PC-9 (cell line): ENCODE measurements at regions not wholly inside any gene's neighbourhood (a gene's known extent, or its start where the extent isn't known, plus 50 kb on each side); places are given as distances from the start of the nearest gene placed in this dataset.

Experiments
- BruUV-seq: library from RNA; stranded (reverse); fragments of 400-500 nt; replicated peaks from 2 replicates; lab custom pipeline; 2021; lab: Mats Ljungman, UMichigan
- CTCF ChIA-PET: fragments of 300-600 bp; sonication (Branson Sonifier 250); formaldehyde crosslinking; loops from one replicate; lab custom pipeline; 2022; ENCODE audit warnings: antibody characterized with exemption; lab: Charles Lee
- POLR2A ChIA-PET: fragments of 300-600 bp; sonication (Branson Sonifier 250); formaldehyde crosslinking; loops from one replicate; lab custom pipeline; 2022; ENCODE audit warnings: antibody characterized with exemption; ENCODE audit not compliant: unreplicated experiment; lab: Charles Lee
- DNase-seq, 2 experiments: peaks; one replicate each; pipeline versions ENCODE4 v3.0.0 to v3.0.0-alpha.2; 2015 to 2022; ENCODE audit warnings: mixed read lengths in 1 of 2
- H2AFZ ChIP-seq: fragments of 200-600 bp; sonication (generic); 2 replicates; pipeline ENCODE4 v1.8.1; 2017; ENCODE audit warnings: antibody characterized with exemption
- H3F3A ChIP-seq: fragments of 200-600 bp; sonication (generic); 2 replicates; pipeline ENCODE4 v1.8.1; 2017; ENCODE audit warnings: antibody characterized with exemption, mild to moderate bottlenecking, low read depth; ENCODE audit not compliant: insufficient read depth
- H3K27ac ChIP-seq: fragments of 200-600 bp; sonication (generic); 2 replicates; pipeline ENCODE4 v1.6.1; 2016; ENCODE audit warnings: mixed run types
- H3K27me3 ChIP-seq: fragments of 200-600 bp; sonication (generic); 2 replicates; pipeline ENCODE4 v1.6.1; 2016; ENCODE audit warnings: low read depth, mixed run types; ENCODE audit not compliant: insufficient read depth
- H3K36me3 ChIP-seq: fragments of 200-600 bp; sonication (generic); 2 replicates; pipeline ENCODE4 v1.6.1; 2016; ENCODE audit warnings: low read depth, mixed run types
- H3K4me1 ChIP-seq: fragments of 200-600 bp; sonication (generic); replicated peaks from 2 replicates; pipeline ENCODE4 v1.6.1; 2016; ENCODE audit warnings: mixed run types; ENCODE audit not compliant: insufficient read depth
- H3K4me2 ChIP-seq: fragments of 200-600 bp; sonication (generic); 2 replicates; pipeline ENCODE4 v1.6.1; 2017; ENCODE audit warnings: mixed run types
- H3K4me3 ChIP-seq: fragments of 200-600 bp; sonication (generic); 2 replicates; pipeline ENCODE4 v1.6.1; 2016; ENCODE audit warnings: mixed run types
- H3K79me2 ChIP-seq: fragments of 200-600 bp; sonication (generic); 2 replicates; pipeline ENCODE4 v1.6.1; 2017; ENCODE audit warnings: low read depth, mixed run types
- H3K9me2 ChIP-seq: fragments of 200-600 bp; sonication (generic); 2 replicates; pipeline ENCODE4 v1.8.1; 2017; ENCODE audit warnings: mild to moderate bottlenecking; ENCODE audit not compliant: insufficient read depth
- H3K9me3 ChIP-seq: fragments of 200-600 bp; sonication (generic); 2 replicates; pipeline ENCODE4 v1.8.1; 2016; ENCODE audit warnings: low read depth; ENCODE audit not compliant: insufficient read depth
- H4K20me1 ChIP-seq: fragments of 200-600 bp; sonication (generic); 2 replicates; pipeline ENCODE4 v1.8.1; 2017; ENCODE audit not compliant: insufficient read depth
- EZH2 ChIP-seq: fragments of 200-600 bp; sonication (generic); IDR thresholded peaks from 2 replicates; pipeline ENCODE4 v1.8.0; 2017; ENCODE audit warnings: antibody characterized with exemption, low read depth
- intact Hi-C: fragments of 100-400 bp; cut with micrococcal nuclease; formaldehyde crosslinking; loops from one replicate; pipeline ENCODE4 v1.10.0; 2022; ENCODE audit not compliant: unreplicated experiment
- TF ChIP-seq, protein P1 (sequence below): fragments of 200-600 bp; sonication (generic); conservative IDR thresholded peaks from 2 replicates; pipeline ENCODE4 v1.6.1; 2017; ENCODE audit warnings: mixed run types, antibody characterized with exemption, mild to moderate bottlenecking, moderate library complexity

DNA sequence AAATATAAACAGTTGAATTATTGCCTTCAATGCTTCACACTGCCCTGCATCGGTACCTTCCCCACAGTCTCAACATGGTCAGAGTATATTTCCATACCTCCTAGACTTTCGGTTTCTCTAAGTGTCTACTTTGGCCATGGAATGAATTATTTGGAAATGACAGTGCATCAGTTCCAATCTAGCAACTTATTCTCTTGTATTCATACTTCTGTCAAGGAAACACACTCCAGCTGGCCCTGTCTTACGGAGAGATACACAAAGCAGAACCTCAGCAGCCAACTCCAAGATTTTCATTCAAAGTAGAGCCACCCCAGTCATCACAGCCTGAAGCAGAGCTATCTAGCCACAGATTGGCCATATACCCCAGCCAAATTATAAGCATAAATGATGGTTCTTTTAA lies 518.4 kb upstream of the UBE2E2 start:
- CTCF ChIA-PET: no interaction called here
- POLR2A ChIA-PET: no interaction called here
- intact Hi-C loops: no loop called here
- Histone ChIP-seq H3K27me3 (no peaks in the 10 kb centered on the region), H3K4me1 (no peaks in the 10 kb centered on the region), H4K20me1 (no peaks in the 10 kb centered on the region), H3K27ac (no peak overlapping the region), H3K79me2 (no peaks in the 10 kb centered on the region), H3K9me2 (no peaks in the 10 kb centered on the region), H3K4me3 (no peak overlapping the region), H2AFZ (no peak overlapping the region), H3K36me3 (no peaks in the 10 kb centered on the region), H3K4me2 (no peak overlapping the region), H3K9me3 (peaks cover 3% of the 10 kb centered on the region; the same call in 1 of the 2 replicates), H3F3A (no peaks in the 10 kb centered on the region)
- BruUV-seq: no TSS peak
- TF ChIP-seq, protein P1, sequence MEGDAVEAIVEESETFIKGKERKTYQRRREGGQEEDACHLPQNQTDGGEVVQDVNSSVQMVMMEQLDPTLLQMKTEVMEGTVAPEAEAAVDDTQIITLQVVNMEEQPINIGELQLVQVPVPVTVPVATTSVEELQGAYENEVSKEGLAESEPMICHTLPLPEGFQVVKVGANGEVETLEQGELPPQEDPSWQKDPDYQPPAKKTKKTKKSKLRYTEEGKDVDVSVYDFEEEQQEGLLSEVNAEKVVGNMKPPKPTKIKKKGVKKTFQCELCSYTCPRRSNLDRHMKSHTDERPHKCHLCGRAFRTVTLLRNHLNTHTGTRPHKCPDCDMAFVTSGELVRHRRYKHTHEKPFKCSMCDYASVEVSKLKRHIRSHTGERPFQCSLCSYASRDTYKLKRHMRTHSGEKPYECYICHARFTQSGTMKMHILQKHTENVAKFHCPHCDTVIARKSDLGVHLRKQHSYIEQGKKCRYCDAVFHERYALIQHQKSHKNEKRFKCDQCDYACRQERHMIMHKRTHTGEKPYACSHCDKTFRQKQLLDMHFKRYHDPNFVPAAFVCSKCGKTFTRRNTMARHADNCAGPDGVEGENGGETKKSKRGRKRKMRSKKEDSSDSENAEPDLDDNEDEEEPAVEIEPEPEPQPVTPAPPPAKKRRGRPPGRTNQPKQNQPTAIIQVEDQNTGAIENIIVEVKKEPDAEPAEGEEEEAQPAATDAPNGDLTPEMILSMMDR: no peak
- no peak for TF ChIP-seq EZH2
- DNase-seq: no peak

DNA sequence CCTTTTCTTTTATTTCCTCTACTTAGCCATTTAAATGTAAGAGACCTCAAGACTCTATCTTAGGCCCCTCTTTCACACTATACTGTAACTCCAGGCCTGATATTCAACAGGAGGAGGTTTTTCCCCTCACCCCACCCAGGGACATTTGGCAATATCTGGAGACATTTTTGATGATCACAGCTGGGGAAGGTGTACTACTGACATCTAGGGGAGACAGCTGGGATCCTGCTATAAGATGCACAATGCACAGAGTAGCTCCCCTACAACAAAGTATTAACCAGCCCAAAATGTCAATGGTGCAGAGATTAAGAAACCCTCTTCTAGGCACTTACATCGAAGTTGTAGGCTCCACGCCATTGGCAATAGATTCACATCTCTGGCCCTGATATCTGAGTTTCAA lies 517.5 kb upstream of the UBE2E2 start:
- no peaks in the 10 kb centered on the region for H3K79me2 ChIP-seq
- H4K20me1 ChIP-seq: no peaks in the 10 kb centered on the region
- intact Hi-C loops: no loop called here
- no peaks in the 10 kb centered on the region for H3F3A ChIP-seq
- BruUV-seq: no TSS peak
- DNase-seq: no peak
- TF ChIP-seq EZH2: no peak
- TF ChIP-seq, protein P1: peak; percentile 64
- ChIA-PET POLR2A (no interaction called here), CTCF (no interaction called here)
- H3K4me1 ChIP-seq: no peaks in the 10 kb centered on the region
- no peaks in the 10 kb centered on the region for H3K36me3 ChIP-seq
- H2AFZ ChIP-seq: no peak overlapping the region
- H3K9me3 ChIP-seq: peaks cover 3% of the 10 kb centered on the region; the same call in 1 of the 2 replicates
- H3K27me3 ChIP-seq: no peaks in the 10 kb centered on the region
- H3K27ac ChIP-seq: no peak overlapping the region
- H3K4me2 ChIP-seq: no peak overlapping the region
- no peaks in the 10 kb centered on the region for H3K9me2 ChIP-seq
- H3K4me3 ChIP-seq: no peak overlapping the region

DNA sequence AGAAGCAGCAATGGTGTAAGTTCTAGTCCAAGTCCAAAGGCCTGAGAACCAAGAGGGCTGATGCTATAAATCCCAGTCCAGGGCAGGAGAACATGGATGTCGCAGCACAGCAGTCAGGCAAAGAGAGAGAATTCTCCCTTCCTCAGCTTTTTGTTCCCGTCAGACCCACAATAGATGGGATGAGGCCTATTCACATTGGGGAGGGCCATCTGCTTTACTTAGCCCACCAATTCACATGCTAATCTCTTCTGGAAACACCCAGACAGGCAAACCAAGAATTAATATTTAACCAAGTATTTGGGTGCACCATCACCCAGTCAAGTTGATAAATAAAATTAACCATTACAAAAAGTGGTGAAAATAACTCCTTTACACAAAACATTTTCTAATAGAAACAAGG lies 511.7 kb upstream of the UBE2E2 start:
- Histone ChIP-seq H3K9me3 (peaks cover 3% of the 10 kb centered on the region; the same call in 1 of the 2 replicates), H3K27me3 (no peaks in the 10 kb centered on the region), H3K36me3 (no peaks in the 10 kb centered on the region), H3K9me2 (no peaks in the 10 kb centered on the region), H2AFZ (no peak overlapping the region), H3K4me3 (no peak overlapping the region), H4K20me1 (no peaks in the 10 kb centered on the region), H3K4me1 (no peaks in the 10 kb centered on the region), H3F3A (no peaks in the 10 kb centered on the region), H3K4me2 (no peak overlapping the region), H3K27ac (no peak overlapping the region), H3K79me2 (no peaks in the 10 kb centered on the region)
- ChIA-PET POLR2A (no interaction called here), CTCF (no interaction called here)
- TF ChIP-seq, protein P1: no peak
- no peak for TF ChIP-seq EZH2
- intact Hi-C loops: loop anchor here (5.0 kb wide), 1 partner anchor 196 kb away; no protein-coding TSS in a partner anchor
- no peak for DNase-seq
- BruUV-seq: no TSS peak
